Keratinocyte (primary cell): ENCODE measurements at regions not wholly inside any gene's neighbourhood (a gene's known extent, or its start where the extent isn't known, plus 50 kb on each side); places are given as distances from the start of the nearest gene placed in this dataset.

Experiments used
- CTCF ChIP-seq, 3 experiments: IDR thresholded peaks in 1 of 3; conservative IDR thresholded peaks in 1 of 3; optimal IDR thresholded peaks in 1 of 3; 2 replicates in 2 of 3; 3 replicates in 1 of 3; pipeline versions ENCODE3 to v1.5.1; 2011; ENCODE audit warnings: low read length in 3 of 3, mild to moderate bottlenecking in 3 of 3, moderate library complexity in 2 of 3, control low read depth in 1 of 3, inconsistent platforms in 1 of 3; ENCODE audit not compliant: insufficient read depth in 2 of 3; ENCODE audit errors: extremely low read depth in 1 of 3
- EZH2 ChIP-seq: IDR thresholded peaks from one replicate; pipeline ENCODE4 v1.6.1; 2012; ENCODE audit warnings: inconsistent platforms, mild to moderate bottlenecking, low read length, moderate library complexity

- TF ChIP-seq CTCF (optimal IDR thresholded peaks at IDR 0.05 in 1 of 3, IDR thresholded peaks at IDR 0.05 in 1 of 3, conservative IDR thresholded peaks at IDR 0.05 in 1 of 3; ENCODE audit: extremely low read depth in 1 of 3, insufficient read depth in 2 of 3, low read length in 3 of 3), result no peak
- no peak for TF ChIP-seq EZH2
Measured at GRCh38 chr12:78559886-78560285, 304.7 kb upstream of the SYT1 start.
